NAMALWA (cell line): ENCODE measurements at regions not wholly inside any gene's neighbourhood (a gene's known extent, or its start where the extent isn't known, plus 50 kb on each side); places are given as distances from the start of the nearest gene placed in this dataset.
"Not testable (repeated sequence)": the region's sequence is repeated elsewhere in the genome, so short reads cannot be mapped to it uniquely, and the experiment has no call there.

Experiments
- DNase-seq: peaks from one replicate; pipeline ENCODE4 v3.0.0-alpha.2; 2015; ENCODE audit warnings: low spot score

DNA sequence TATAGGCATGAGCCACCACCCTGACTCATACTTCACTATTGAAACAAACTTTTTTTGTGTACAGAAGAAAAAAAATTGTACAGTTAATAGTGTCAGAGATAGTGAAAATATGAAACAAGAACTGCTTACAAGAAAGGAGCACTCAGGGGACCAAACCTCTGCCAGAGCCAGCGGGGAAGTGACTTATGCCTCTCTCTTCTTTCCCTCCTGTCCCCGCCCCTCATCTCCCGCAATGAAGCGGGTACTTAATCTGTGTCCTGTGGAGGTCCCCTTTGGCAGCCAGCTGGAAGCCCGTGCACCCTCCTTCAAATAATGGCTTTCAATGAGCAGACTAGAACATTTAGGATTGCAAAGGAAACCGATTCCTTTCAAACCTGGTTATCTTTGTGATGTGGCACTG is 51.5 kb downstream of the PPIAL4A start:
- DNase-seq: not testable (repeated sequence)

DNA sequence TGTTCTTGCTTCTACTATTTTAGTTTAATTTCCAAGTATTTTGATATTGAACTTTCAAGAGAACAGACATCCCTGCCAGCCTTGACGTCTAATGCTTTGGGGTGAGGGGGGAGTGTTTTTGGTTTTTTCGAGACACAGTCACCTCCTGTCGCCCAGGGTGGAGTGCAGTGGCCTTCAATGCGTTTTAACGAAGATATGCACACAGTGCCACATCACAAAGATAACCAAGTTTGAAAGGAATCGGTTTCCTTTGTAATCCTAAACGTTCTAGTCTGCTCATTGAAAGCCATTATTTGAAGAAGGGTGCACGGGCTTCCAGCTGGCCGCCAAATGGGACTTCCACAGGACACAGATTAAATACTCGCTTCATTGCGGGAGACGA is 52.3 kb downstream of the PPIAL4A start:
- DNase-seq: not testable (repeated sequence)

DNA sequence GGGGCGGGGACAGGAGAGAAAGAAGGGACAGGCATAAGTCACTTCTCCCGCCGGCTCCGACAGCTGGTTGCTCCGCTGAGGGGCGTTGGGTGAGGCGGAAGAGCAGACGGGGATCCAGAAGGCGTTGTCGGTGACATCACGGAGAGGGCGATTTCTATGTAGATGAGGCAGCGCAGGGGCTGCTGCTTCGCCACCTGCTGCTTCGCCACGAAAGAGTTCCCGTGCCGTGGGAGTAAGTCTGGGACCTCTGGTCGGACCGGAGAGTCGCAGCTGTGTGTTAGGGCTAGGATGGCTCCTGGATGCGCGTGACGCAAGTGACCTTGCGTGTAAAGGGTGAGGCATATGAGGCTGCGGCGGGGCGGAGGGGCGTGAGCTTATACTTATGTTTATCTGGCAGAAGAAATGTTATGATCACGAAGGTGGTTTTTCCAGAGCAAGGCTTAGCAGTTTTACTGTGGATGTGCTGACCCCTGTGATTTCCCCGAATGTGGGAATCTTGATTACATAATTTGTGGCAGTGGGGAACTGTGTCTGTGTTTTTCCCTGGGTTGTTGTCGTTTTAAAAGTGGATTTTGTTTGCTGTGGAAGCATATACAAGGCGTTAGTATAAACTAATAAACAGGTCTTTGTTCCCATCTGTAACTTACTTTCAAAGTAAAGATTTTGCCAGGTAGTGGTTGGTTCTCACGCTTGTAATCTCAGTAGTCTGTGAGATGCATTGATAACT is 52.8 kb downstream of the PPIAL4A start:
- peak; percentile 94 for DNase-seq

- DNase-seq: not testable (repeated sequence)
These were observed 53.4 kb downstream of the PPIAL4A start for GRCh38 chr1:120942945-120943319.

DNA sequence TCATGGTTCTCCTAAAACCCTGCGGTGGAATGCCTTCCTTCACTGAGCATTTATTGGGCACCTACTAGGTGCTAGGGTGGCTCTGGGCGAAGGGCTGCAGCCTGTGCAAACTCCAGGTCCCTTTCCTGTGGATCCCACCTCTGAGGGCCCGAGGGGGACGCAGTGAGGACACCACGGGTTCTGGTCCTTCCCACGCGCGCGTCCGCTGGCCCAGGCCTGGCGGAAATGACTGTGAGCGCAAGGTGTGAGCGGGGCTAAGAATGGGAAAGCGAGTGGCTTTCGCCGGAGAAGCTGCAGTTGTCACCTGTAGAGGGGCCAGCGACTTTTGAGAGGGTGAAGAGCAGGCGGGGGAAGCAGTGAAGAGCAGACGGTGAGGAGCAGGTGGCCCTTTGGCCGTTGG is 55.1 kb downstream of the PPIAL4A start:
- not testable (repeated sequence) for DNase-seq

DNA sequence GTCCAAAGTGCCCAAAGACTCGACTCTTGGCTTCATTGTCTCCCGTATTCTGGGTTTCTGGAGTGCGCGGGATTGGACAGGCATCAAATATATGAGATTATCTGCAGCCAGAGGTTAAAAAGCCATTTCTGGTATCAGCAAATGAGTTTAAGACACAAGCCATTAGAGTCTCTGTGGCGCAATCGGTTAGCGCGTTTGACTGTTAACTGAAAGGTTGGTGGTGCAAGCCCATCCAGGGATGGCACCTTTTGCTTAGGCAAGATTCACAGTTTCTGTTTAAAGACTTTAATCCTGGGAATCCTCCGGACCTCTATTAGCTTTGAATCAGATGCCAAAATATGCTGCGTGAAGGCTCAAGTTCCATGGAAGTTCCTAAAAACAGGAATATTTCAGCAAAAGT is 55.6 kb downstream of the PPIAL4A start:
- not testable (repeated sequence) for DNase-seq

DNA sequence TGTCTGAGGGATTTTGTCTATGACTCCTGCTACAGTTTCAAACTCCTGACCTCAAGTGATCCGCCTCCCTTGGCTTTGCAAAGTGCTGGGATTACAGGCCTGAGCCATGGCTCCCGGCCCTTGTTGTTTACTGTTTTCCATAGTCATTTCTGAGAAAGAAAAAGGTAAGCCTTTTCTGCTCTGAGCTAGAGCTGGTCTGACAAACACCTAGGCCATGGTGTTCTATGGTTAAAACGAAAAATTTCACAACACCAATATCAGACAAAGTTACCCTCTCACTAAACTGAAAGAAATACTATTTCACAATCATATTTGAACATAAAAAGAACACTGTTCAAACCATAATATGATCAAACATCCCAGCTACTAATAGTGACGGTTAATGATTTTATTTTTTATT is 57.5 kb downstream of the PPIAL4A start:
- DNase-seq: not testable (repeated sequence)

DNA sequence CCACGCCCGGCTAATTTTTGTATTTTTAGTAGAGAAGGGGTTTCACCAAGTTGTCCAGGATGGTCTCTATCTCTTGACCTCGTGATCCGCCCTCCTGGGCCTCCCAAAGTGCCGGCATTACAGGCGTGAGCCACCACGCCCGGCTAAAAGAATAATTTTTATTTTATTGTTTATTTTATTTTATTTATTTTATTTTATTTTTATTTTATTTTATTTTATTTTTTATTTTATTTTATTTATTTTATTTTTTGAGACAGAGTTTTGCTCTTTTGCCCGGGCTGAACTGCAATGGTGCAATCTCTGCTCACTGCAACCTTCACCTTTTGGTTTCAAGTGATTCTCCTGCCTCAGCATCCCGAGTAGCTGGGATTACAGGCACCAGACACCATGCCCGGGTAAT is 60.2 kb downstream of the PPIAL4A start:
- DNase-seq: not testable (repeated sequence)

- not testable (repeated sequence) for DNase-seq
These were observed 61.1 kb downstream of the PPIAL4A start for GRCh38 chr1:120950633-120951032.

- not testable (repeated sequence) for DNase-seq
These were observed 61.5 kb downstream of the PPIAL4A start for GRCh38 chr1:120951100-120951499.

GRCh38 chr1:120952207-120952870 is 62.8 kb downstream of the PPIAL4A start:
- not testable (repeated sequence) for DNase-seq

DNA sequence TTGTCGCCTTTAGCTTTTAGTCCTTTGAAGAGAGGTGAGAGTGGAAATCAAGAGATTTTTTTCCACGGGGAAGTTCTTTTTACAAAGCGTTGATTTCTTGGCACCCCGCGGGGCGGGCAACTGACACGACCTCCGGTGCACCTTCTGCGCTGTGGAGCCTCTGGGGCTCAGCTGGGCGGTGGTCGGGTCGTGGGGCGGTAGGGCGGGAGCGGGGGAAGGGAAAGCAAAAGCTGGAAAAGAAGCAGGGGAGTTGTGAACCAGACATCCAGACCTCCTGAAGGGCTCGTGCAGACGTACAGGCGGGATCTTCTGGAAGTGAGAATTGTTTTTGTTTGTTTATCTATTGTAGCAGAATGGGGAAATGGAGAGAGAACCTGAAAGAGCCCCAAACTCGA is 63.3 kb downstream of the PPIAL4A start:
- not testable (repeated sequence) for DNase-seq

GRCh38 chr1:120954736-120955135 is 65.2 kb downstream of the PPIAL4A start:
- no peak for DNase-seq

DNA sequence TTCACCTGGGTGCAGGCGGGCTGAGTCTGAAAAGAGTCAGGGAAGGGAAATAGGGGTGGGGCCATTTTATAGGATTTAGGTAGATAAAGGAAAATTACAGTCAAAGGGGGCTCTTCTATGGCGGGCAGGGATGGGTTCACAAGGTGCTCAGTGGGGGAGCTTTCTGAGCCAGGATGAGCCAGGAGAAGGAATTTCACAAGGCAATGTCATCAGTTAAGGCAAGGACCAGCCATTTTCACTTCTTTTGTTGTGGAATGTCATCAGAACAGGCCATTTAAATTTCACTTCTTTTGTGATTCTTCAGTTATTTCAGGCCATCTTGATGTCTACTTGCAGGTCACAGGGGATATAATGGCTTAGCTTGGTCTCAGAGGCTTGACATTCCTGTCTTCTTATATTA is 66.4 kb downstream of the PPIAL4A start:
- DNase-seq: not testable (repeated sequence)

DNA sequence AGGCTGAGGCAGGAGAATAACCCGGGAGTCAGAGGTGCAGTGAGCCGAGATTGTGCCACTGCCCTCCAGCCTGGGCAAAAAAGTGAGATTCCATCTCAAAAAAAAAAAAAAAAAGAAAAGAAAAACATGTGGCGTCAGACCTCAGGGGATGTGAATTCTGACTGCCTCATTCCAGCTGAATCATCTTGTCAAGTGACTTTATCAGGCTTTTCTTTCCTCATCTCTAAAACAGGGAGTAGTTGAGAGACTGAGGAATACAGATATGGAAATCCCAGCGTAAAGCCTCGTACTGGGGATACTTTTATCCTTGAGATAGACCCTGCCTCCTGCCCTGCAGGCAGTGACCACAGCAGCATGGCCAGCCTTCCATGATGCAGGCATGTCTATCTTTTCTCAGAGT is 76.4 kb downstream of the PPIAL4A start:
- DNase-seq: not testable (repeated sequence)

DNA sequence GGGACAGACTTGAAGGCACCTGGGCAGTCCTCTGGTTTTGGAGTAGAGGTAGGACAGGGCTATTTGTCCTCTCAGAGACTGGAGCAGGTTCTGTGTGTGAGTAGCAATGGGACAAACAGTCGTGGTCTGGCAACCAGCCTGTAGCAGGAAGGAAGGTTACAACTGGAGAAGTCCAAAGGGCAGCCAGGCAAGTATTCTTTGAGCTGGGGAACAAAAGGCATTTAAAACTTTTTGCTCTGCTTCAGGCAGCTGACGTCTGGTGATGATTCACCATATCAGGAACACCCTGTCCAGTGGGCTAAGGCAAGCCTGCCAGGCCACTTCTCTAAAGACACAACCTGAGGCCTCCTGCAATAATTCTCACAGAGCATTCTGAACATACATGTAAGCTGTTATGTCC is 83.3 kb downstream of the PPIAL4A start:
- not testable (repeated sequence) for DNase-seq

DNA sequence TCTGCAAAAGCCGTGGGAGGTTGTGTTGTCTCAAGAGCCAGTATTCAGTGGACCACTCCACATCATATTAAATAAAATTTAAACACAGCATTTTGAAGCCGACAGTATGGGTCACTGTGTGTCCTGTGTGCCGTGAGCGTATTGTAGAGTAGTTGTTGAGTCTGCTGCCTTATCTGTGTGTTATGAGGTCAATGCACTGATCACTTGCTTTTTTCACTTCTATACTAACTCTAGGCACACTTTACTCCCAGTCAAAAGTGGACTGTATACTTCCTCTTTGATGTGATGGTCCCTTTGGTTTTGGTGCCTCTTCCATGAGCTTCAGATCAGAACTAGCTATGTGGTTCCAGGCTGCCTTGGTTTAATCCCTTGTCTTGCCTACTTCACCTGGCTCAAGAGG is 84.3 kb downstream of the PPIAL4A start:
- not testable (repeated sequence) for DNase-seq

- DNase-seq: not testable (repeated sequence)
These were observed 87.7 kb downstream of the PPIAL4A start for GRCh38 chr1:120977279-120977678.

DNA sequence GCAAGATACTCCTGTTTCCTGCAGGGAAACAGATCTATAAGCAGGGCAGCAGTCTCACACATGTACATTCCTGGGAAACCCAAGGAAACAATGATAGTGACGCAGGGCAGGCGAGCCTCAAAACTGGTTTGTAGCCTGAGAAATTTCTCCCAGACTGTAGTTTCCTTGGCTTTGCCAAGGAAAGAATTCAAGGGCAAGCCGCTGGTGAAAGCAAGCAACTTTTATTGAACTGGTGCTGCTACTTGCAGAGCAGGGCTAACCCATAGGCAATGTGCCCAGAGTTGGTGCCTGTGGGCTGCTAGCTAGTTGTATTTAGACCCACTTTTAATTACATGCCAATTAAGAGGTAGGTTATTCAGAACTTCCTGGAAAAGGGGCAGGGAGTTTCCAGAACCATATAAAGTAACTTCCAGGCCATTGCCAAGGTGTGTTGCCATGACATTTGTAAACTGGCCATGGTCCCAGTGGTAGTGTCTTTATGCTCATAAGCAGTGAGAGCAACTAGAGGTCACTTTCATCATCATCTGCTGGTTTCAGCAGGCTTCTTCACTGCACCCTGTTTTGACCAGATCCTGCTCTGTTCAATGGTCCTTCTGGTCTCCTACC is 92.0 kb downstream of the PPIAL4A start:
- DNase-seq: not testable (repeated sequence)

DNA sequence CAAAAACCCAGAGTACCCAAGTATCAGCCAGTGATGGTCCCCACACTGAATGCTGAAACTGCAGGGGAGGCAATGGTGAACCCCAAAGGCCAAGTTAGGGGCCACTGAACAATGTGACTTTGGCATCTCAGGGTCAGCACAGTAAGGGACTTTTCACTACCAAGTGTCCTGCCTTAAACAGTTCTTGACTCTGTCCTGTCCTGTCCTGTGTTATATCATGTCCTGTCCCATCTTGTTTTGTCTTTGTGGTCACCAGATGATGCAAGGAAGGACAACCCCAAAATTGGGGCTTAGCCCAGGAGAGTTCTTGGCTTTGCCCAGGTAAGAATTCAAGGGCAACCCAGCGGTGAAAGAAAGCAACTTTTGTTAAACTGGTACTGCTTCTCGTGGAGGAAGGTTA is 105.0 kb downstream of the PPIAL4A start:
- not testable (repeated sequence) for DNase-seq

- peak; percentile 5 for DNase-seq
These were observed 105.5 kb downstream of the PPIAL4A start for GRCh38 chr1:120995025-120995424.

DNA sequence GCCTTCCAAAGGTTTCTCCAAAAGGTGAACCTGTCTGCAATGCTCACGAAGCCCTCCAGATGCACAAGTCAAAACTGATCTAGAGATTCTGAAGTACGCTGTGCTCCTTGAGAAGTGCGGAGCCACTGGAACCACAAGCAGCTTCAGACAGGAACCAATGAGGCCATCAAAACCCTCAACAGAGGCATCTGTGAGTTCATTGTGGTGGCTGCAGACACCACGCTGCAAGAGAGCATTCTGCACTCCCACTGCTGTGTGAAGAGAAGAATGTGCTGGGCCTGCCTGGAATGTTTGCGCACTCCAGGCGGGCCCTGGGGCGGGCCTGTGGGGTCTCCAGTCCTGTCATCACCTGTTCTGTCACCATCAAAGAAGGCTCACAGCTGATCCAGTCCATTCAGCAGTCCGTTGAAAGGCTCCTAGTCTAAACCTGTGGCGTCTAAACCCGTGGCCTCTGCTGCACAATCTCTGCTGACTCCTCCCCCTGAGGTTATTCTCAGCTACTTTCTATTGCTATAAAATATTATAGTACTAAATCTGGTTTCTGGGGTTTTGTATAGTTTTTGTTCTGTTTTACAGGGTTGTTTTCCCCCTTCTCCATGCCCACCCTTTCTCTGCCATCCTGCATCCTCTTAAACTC is 111.6 kb downstream of the PPIAL4A start:
- not testable (repeated sequence) for DNase-seq

GRCh38 chr1:121003230-121003629 is 113.7 kb downstream of the PPIAL4A start:
- not testable (repeated sequence) for DNase-seq
